ENCODE measurements at regions not wholly inside any gene's neighbourhood (a gene's known extent, or its start where the extent isn't known, plus 50 kb on each side); places are given as distances from the start of the nearest gene placed in this dataset.

DNA sequence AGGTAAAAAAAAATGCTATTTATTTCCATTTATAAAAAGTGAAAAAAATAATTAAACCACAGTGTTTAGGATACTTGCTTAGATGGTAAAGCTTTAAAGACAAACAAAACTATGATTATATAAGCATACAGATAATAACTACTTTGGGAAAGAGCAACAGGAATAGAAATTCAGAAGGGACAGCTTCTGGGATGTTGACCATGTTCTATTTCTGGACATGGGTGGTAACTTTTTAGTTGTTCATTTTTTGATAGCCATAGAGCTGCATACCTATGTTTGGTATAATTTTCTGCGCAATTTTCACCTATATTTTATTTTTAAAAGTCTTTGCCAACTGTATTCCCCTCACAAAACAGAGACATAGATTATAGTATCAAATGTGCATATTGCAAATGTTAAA lies 572.0 kb upstream of the NR2F2 start:
- H3K4me3 ChIP-seq (ENCODE audit: low read length): no peak overlapping the region

DNA sequence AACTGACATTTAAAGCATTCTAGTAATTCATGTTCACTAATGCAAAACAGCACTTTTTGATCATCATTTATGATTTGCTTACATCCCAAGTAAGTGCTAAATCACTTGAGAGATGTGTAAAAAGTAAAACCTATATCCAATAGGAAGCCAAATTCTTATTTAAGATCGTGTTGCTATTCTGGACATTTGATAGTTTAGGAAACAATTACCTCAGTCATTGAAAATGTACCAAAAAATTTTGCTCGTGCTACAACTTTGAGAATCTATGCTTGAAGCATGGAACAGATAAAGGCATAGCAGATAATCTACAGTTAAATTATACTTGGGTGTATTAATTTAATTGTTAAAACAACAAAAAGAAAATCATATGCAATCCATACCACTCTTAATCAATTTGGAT lies 571.6 kb upstream of the NR2F2 start:
- H3K79me2 ChIP-seq (ENCODE audit: control insufficient read depth, low read length): no peaks in the 10 kb centered on the region
- no peaks in the 10 kb centered on the region for H3F3A ChIP-seq (ENCODE audit: control insufficient read depth, insufficient read depth)
- H3K27ac ChIP-seq (ENCODE audit: low read depth, low read length): no peak overlapping the region
- H3K36me3 ChIP-seq (ENCODE audit: control insufficient read depth, low read length): no peaks in the 10 kb centered on the region
- H3K9me3 ChIP-seq (ENCODE audit: control insufficient read depth, insufficient read depth, low read length): no peaks in the 10 kb centered on the region
- TF ChIP-seq, protein P1, sequence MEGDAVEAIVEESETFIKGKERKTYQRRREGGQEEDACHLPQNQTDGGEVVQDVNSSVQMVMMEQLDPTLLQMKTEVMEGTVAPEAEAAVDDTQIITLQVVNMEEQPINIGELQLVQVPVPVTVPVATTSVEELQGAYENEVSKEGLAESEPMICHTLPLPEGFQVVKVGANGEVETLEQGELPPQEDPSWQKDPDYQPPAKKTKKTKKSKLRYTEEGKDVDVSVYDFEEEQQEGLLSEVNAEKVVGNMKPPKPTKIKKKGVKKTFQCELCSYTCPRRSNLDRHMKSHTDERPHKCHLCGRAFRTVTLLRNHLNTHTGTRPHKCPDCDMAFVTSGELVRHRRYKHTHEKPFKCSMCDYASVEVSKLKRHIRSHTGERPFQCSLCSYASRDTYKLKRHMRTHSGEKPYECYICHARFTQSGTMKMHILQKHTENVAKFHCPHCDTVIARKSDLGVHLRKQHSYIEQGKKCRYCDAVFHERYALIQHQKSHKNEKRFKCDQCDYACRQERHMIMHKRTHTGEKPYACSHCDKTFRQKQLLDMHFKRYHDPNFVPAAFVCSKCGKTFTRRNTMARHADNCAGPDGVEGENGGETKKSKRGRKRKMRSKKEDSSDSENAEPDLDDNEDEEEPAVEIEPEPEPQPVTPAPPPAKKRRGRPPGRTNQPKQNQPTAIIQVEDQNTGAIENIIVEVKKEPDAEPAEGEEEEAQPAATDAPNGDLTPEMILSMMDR (IDR thresholded peaks at IDR 0.05; ENCODE audit: low read depth, low read length, poor library complexity, severe bottlenecking): no peak
- TF ChIP-seq EZH2phosphoT487 (IDR thresholded peaks at IDR 0.05; ENCODE audit: borderline replicate concordance, low read length): no peak
- no peak overlapping the region for H3K4me3 ChIP-seq (ENCODE audit: low read length)
- H4K20me1 ChIP-seq (ENCODE audit: control insufficient read depth, insufficient read depth, low read depth, low read length): no peaks in the 10 kb centered on the region
- no peaks in the 10 kb centered on the region for H3K27me3 ChIP-seq (ENCODE audit: control insufficient read depth, low read length)
- no peak overlapping the region for H3K4me2 ChIP-seq (ENCODE audit: low read length)
- no peaks in the 10 kb centered on the region for H3K4me1 ChIP-seq (ENCODE audit: control insufficient read depth, low read length)
- H3K9me2 ChIP-seq (replicated peaks; ENCODE audit: control insufficient read depth, low read length): no peaks in the 10 kb centered on the region

More for the DNA sequence above, 572.0 kb upstream of the NR2F2 start:
- no peaks in the 10 kb centered on the region for H3K79me2 ChIP-seq (ENCODE audit: control insufficient read depth, low read length)
- H3K4me2 ChIP-seq (ENCODE audit: low read length): no peak overlapping the region
- no peaks in the 10 kb centered on the region for H3K9me2 ChIP-seq (replicated peaks; ENCODE audit: control insufficient read depth, low read length)
- H3F3A ChIP-seq (ENCODE audit: control insufficient read depth, insufficient read depth): no peaks in the 10 kb centered on the region
- TF ChIP-seq, protein P1 (IDR thresholded peaks at IDR 0.05; ENCODE audit: low read depth, low read length, poor library complexity, severe bottlenecking): no peak
- no peak for TF ChIP-seq EZH2phosphoT487 (IDR thresholded peaks at IDR 0.05; ENCODE audit: borderline replicate concordance, low read length)
- H3K9me3 ChIP-seq (ENCODE audit: control insufficient read depth, insufficient read depth, low read length): no peaks in the 10 kb centered on the region
- H3K4me1 ChIP-seq (ENCODE audit: control insufficient read depth, low read length): no peaks in the 10 kb centered on the region
- H3K27me3 ChIP-seq (ENCODE audit: control insufficient read depth, low read length): no peaks in the 10 kb centered on the region
- H4K20me1 ChIP-seq (ENCODE audit: control insufficient read depth, insufficient read depth, low read depth, low read length): no peaks in the 10 kb centered on the region
- no peaks in the 10 kb centered on the region for H3K36me3 ChIP-seq (ENCODE audit: control insufficient read depth, low read length)
- H3K27ac ChIP-seq (ENCODE audit: low read depth, low read length): no peak overlapping the region

DNA sequence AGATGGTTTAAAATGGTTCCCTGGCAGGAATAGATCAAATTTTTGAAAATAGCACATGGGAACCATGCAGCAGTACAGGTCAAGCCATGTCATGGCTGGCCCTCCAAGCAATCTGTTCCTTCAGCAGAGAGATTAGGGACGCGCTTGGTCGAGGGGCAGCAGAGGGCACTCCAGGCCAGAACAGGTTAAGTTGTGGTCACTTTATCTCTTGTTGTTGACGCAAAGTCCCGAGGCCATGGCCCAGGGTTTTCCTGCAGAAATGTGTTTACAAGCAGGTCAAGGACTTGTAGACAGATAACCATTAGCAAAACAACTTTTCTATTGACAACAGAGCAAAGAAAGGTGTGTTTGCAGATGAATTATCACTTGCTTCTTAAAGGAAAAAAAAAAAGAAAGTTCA lies 570.0 kb upstream of the NR2F2 start:
- Histone ChIP-seq H3K27ac (ENCODE audit: low read depth, low read length) (no peak overlapping the region), H3K4me1 (ENCODE audit: control insufficient read depth, low read length) (no peaks in the 10 kb centered on the region), H3K9me2 (replicated peaks; ENCODE audit: control insufficient read depth, low read length) (no peaks in the 10 kb centered on the region), H3K9me3 (ENCODE audit: control insufficient read depth, insufficient read depth, low read length) (no peaks in the 10 kb centered on the region), H3F3A (ENCODE audit: control insufficient read depth, insufficient read depth) (no peaks in the 10 kb centered on the region), H3K4me3 (ENCODE audit: low read length) (no peak overlapping the region), H3K27me3 (ENCODE audit: control insufficient read depth, low read length) (no peaks in the 10 kb centered on the region), H3K36me3 (ENCODE audit: control insufficient read depth, low read length) (no peaks in the 10 kb centered on the region), H3K79me2 (ENCODE audit: control insufficient read depth, low read length) (no peaks in the 10 kb centered on the region), H3K4me2 (ENCODE audit: low read length) (no peak overlapping the region), H4K20me1 (ENCODE audit: control insufficient read depth, insufficient read depth, low read depth, low read length) (no peaks in the 10 kb centered on the region)
- TF ChIP-seq EZH2phosphoT487 (IDR thresholded peaks at IDR 0.05; ENCODE audit: borderline replicate concordance, low read length): no peak
- TF ChIP-seq, protein P1 (IDR thresholded peaks at IDR 0.05; ENCODE audit: low read depth, low read length, poor library complexity, severe bottlenecking): no peak

Measured in DOHH2 (cell line).